Psoas muscle (tissue), 7 donors: ENCODE measurements at regions not wholly inside any gene's neighbourhood (a gene's known extent, or its start where the extent isn't known, plus 50 kb on each side); places are given as distances from the start of the nearest gene placed in this dataset.

Experiments used
- ATAC-seq, 4 donors: fragments of 200-7000 bp; cut with Tn5 transposase; one replicate each; pipeline ENCODE4 v1.9.1; 2020; ENCODE audit warnings: moderate library complexity in 3 of 4, mild to moderate bottlenecking in 2 of 4
- DNase-seq, 2 donors: peaks; one replicate each; pipeline ENCODE4 v3.0.0-alpha.2; 2020
- H3K27ac ChIP-seq: fragments of 200-600 bp; one replicate; pipeline ENCODE4 v1.8.0; 2022
- H3K27me3 ChIP-seq, 3 donors: fragments of 200-600 bp in 1 of 3; one replicate each; pipeline versions ENCODE4 v1.6.1 to v1.8.0; 2013 to 2022; ENCODE audit warnings: low read length in 2 of 3, mild to moderate bottlenecking in 2 of 3, moderate library complexity in 1 of 3; ENCODE audit not compliant: insufficient read depth in 3 of 3
- H3K36me3 ChIP-seq, 2 donors: fragments of 200-600 bp in 1 of 2; one replicate each; pipeline versions ENCODE4 v1.6.1 to v1.8.0; 2013 to 2022; ENCODE audit warnings: low read depth in 1 of 2, mild to moderate bottlenecking in 1 of 2, moderate library complexity in 1 of 2; ENCODE audit not compliant: insufficient read depth in 1 of 2
- H3K4me1 ChIP-seq: fragments of 200-600 bp; one replicate; pipeline ENCODE4 v1.8.0; 2022
- H3K4me3 ChIP-seq: fragments of 200-600 bp; one replicate; pipeline ENCODE4 v1.8.0; 2022; ENCODE audit warnings: mild to moderate bottlenecking
- H3K9me3 ChIP-seq: fragments of 200-600 bp; one replicate; pipeline ENCODE4 v1.8.0; 2022
- WGBS, 3 donors: extraction: QIAGEN DNeasy Blood & Tissue Kit; methylation state at CpG; one replicate each; pipeline versions ENCODE4 v1.1.6 to v1.1.7; 2013; 5-methylcytosine and 5-hydroxymethylcytosine counted together
- intact Hi-C, 2 donors: fragments of 100-400 bp; cut with DNase I; formaldehyde crosslinking; loops; one replicate each; pipeline versions ENCODE4 v1.11.0 to v1.14.2; 2022
- TF ChIP-seq, protein P1 (sequence below): fragments of 200-600 bp; IDR thresholded peaks from one replicate; pipeline ENCODE4 v1.8.0; 2022; ENCODE audit warnings: antibody characterized with exemption
- donor health status: healthy with polysubstance abuse.
- donor health status: DM: no; HTN: no; CAD: no; lungs with moderate emphysema.
- donor health status: Bipolar disorder and iron deficiency.
- donor health status: healthy.
- donor health status: DM: yes; HTN: yes; CAD: no.
- donor health status: DM: no; HTN: no; CAD: no.
- donor health status: DM: yes; HTN: yes; CAD: no.

DNA sequence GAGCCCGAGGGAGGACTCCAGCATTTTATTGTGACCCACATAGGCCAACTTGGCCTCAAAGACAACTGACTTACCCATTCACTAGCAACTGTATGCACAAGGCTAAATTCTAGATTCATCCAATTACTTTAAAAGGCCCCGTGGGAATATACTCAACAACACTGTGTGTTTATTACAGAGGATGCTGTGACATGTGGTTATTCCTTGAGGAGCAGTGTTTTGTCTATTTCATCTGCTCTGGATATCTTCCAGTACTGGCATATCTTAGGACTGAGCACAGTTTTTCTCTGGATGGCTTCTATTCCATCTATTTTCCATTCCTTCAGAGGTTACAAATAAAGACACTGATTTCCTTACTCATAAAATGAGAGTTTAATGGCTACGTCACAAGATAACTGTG is 87.2 kb upstream of the KRAS start:
- TF ChIP-seq, protein P1, sequence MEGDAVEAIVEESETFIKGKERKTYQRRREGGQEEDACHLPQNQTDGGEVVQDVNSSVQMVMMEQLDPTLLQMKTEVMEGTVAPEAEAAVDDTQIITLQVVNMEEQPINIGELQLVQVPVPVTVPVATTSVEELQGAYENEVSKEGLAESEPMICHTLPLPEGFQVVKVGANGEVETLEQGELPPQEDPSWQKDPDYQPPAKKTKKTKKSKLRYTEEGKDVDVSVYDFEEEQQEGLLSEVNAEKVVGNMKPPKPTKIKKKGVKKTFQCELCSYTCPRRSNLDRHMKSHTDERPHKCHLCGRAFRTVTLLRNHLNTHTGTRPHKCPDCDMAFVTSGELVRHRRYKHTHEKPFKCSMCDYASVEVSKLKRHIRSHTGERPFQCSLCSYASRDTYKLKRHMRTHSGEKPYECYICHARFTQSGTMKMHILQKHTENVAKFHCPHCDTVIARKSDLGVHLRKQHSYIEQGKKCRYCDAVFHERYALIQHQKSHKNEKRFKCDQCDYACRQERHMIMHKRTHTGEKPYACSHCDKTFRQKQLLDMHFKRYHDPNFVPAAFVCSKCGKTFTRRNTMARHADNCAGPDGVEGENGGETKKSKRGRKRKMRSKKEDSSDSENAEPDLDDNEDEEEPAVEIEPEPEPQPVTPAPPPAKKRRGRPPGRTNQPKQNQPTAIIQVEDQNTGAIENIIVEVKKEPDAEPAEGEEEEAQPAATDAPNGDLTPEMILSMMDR = no peak
- intact Hi-C loops = loop anchor here in 1 of 2 donors (5.0 kb wide), 1 partner anchor 44 kb away; no protein-coding TSS in a partner anchor
- Histone ChIP-seq H3K27me3 (no peaks in the 10 kb centered on the region), H3K4me3 (no peak overlapping the region), H3K9me3 (no peaks in the 10 kb centered on the region), H3K27ac (no peak overlapping the region), H3K4me1 (peaks cover 12% of the 10 kb centered on the region), H3K36me3 (no peaks in the 10 kb centered on the region)
- DNase-seq (no peak), ATAC-seq (no peak)
- 76 to 96% (median 84%) methylated on average over 3 of the region's 3 CpGs for WGBS, 3 donors

DNA sequence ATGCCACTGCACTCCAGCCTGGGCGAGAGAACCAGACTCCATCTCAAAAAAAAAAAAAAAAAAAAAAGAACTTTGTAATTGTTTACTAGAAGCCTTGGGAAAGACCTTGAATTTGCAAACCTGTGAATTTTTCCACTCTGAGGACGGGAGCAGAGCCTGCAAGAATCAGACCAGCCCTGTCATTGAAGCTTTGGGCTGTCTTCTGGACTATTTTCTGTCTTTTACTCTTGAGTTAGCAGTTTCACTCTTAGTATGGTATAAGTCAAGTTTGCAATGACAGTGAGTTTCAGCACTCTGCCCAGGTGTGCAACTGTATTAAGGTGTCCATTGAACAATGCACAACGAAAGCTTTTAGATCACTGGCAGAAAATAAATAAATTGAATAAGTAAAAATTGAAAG is 81.4 kb upstream of the KRAS start:
- TF ChIP-seq, protein P1 = no peak
- no peak for ATAC-seq
- Histone ChIP-seq H3K36me3 (no peaks in the 10 kb centered on the region), H3K27ac (no peak overlapping the region), H3K9me3 (no peaks in the 10 kb centered on the region), H3K4me1 (peaks cover 12% of the 10 kb centered on the region), H3K4me3 (no peak overlapping the region), H3K27me3 (no peaks in the 10 kb centered on the region)
- WGBS, 3 donors = 83 to 84% (median 83%) methylated on average over 3 of the region's 3 CpGs
- intact Hi-C loops = no loop called here
- DNase-seq = no peak

DNA sequence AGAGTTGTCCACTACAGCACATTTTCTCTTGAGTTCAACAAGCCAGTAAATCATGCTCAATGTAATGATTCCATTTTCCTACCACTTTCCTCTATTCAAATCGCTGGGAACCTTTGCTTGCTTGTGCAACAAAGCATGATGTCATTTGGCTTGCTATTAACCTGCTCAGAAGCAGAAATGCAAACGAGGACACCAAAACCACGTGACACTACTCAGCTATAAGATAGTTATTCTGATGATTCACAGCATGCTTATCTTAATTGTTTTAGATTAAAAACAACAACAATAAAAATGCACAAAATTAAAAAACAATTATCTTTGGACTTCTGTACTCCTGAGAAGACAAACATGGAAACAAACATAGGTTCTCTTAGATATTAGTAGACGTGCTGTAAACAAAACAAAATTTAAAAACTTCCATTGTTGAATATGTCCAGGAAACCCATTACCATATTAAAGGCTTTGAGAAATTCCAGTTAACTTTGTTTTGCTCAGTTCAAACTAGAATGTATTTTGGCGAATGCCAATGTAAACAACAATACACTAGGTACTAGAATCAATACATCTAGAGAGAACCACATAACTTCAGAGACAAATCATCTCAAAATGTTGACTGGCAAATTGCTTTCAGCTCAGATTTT is 77.5 kb upstream of the KRAS start:
- Histone ChIP-seq H3K9me3 (no peaks in the 10 kb centered on the region), H3K36me3 (no peaks in the 10 kb centered on the region), H3K4me1 (peaks cover under 1% of the 10 kb centered on the region), H3K27ac (no peak overlapping the region), H3K27me3 (no peaks in the 10 kb centered on the region), H3K4me3 (no peak overlapping the region)
- DNase-seq (no peak), ATAC-seq (no peak)
- TF ChIP-seq, protein P1 = no peak
- intact Hi-C loops = no loop called here
- WGBS, 3 donors = 54 to 71% (median 63%) methylated on average over 5 of the region's 5 CpGs

DNA sequence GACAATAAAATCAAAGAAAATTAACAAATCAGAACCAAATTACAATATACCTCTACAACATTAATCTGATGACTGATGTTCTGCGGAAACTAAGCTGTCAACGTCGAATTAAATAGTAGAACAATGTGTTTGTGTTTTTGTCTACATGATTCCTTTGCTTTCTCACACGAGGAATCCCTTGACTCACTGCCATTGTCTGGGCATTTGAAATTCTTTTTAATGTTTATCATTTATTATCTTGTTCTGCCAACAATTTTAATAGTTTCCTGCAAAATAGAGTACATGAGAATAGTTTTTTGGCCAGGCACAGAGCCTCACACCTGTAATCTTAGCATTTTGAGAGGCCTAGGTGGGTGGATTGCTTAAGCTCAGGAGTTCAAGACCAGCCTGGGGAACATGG is 76.6 kb upstream of the KRAS start:
- Histone ChIP-seq H3K4me1 (no peaks in the 10 kb centered on the region), H3K27ac (no peak overlapping the region), H3K27me3 (no peaks in the 10 kb centered on the region), H3K36me3 (no peaks in the 10 kb centered on the region), H3K9me3 (no peaks in the 10 kb centered on the region), H3K4me3 (no peak overlapping the region)
- TF ChIP-seq, protein P1 = no peak
- ATAC-seq (no peak), DNase-seq (no peak)
- intact Hi-C loops = no loop called here
- 64 to 71% (median 65%) methylated on average over 4 of the region's 4 CpGs for WGBS, 3 donors

DNA sequence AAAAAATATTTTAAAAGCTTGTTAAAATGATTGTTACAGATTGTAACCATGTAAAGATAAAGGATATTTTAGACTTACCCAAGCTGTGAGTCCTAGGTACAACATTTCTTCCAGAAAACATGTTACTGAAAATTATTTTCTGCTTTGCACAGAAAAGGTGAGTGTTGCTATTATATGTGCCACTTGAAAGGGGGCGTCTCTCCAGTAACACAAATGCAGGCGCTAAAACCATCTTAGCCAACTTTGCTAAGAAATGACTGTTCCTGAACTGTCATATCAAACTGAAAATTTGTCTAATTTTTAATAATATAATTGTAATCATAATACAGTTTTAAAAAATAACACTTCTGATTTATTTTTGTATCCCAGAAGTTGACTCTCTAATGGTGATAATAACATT is 75.6 kb upstream of the KRAS start:
- no peak overlapping the region for H3K27ac ChIP-seq
- intact Hi-C loops = no loop called here
- DNase-seq (no peak), ATAC-seq (no peak)
- no peaks in the 10 kb centered on the region for H3K9me3 ChIP-seq
- H3K36me3 ChIP-seq = no peaks in the 10 kb centered on the region
- 92 to 94% (median 94%) methylated on average over 2 of the region's 2 CpGs for WGBS, 3 donors
- H3K27me3 ChIP-seq = no peaks in the 10 kb centered on the region
- H3K4me3 ChIP-seq = no peak overlapping the region
- no peaks in the 10 kb centered on the region for H3K4me1 ChIP-seq
- TF ChIP-seq, protein P1 = no peak
